Naive thymus-derived CD8-positive, alpha-beta T cell (primary cell): ENCODE measurements at regions not wholly inside any gene's neighbourhood (a gene's known extent, or its start where the extent isn't known, plus 50 kb on each side); places are given as distances from the start of the nearest gene placed in this dataset.

Source experiments
- ATAC-seq, 2 donors: fragments of 150-1000 bp; cut with Tn5 transposase in 1 of 2; sonication (Bioruptor Pico), chemical (Tn5 transposase) in 1 of 2; 1 replicate in 1 of 2; 2 replicates in 1 of 2; pipeline ENCODE4 v1.10.0; 2021; ENCODE audit warnings: mild to moderate bottlenecking in 2 of 2, moderate library complexity in 2 of 2
- POLR2A ChIA-PET: fragments of 350-600 bp; sonication (Branson Sonifier 250); formaldehyde crosslinking; loops from one replicate; lab custom pipeline; 2021; ENCODE audit warnings: antibody characterized with exemption; lab: Charles Lee
- DNase-seq, 10 donors: peaks; one replicate each; pipeline versions ENCODE4 v3.0.0 to v3.0.0-alpha.2; 2020 to 2022
- H3K27ac Mint-ChIP-seq, 10 donors: one replicate each; pipeline ENCODE4 v1.8.0; 2020 to 2022; ENCODE audit warnings: mild to moderate bottlenecking in 10 of 10, mixed read lengths in 10 of 10, moderate library complexity in 4 of 10, inconsistent platforms in 1 of 10
- H3K27me3 Mint-ChIP-seq, 5 donors: one replicate each; pipeline ENCODE4 v1.8.0; 2021 to 2022; ENCODE audit warnings: mixed read lengths in 5 of 5
- H3K36me3 Mint-ChIP-seq, 3 donors: one replicate each; pipeline ENCODE4 v1.8.0; 2020 to 2022; ENCODE audit warnings: mixed read lengths in 3 of 3, mild to moderate bottlenecking in 2 of 3, inconsistent platforms in 1 of 3
- H3K4me1 Mint-ChIP-seq, 4 donors: one replicate each; pipeline ENCODE4 v1.8.0; 2021 to 2022; ENCODE audit warnings: mixed read lengths in 4 of 4
- H3K4me3 Mint-ChIP-seq, 10 donors: one replicate each; pipeline ENCODE4 v1.8.0; 2020 to 2022; ENCODE audit warnings: mild to moderate bottlenecking in 10 of 10, mixed read lengths in 10 of 10, moderate library complexity in 6 of 10, inconsistent platforms in 1 of 10
- H3K9me3 Mint-ChIP-seq, 9 donors: one replicate each; pipeline ENCODE4 v1.8.0; 2020 to 2022; ENCODE audit warnings: mixed read lengths in 9 of 9, mild to moderate bottlenecking in 3 of 9, inconsistent platforms in 1 of 9, moderate library complexity in 1 of 9

DNA sequence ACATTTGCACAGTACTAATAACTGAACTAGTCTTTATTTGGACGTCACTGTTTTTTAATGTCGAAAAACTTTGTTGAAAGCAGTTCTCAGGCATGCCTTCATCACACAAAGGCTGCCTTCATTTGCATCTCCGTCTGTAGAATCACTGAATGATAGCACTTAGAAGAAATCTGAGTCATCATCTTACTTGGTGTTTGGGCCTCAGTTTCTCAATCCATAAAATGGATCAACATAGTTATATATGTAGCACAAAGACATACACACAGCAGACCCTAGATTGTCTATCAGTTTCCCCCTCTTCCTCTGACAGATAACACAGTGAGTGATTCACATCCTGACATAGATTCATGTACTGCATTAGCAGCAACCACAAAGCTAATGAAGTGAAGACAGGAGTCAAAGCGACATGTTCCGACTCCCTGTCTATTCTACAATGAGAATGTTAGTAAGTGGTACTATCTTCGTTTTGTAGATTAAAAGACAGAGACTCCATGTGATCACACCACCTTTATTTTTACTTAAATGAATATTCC lies 80.4 kb upstream of the PDE10A start:
- no peak overlapping the region for H3K27ac Mint-ChIP-seq
- no peak overlapping the region for H3K4me3 Mint-ChIP-seq
- ATAC-seq (no peak), DNase-seq (no peak)
- peaks cover 0 to 14% (median 4%) of the 10 kb centered on the region in 5 donors for H3K27me3 Mint-ChIP-seq
- no peaks in the 10 kb centered on the region for H3K4me1 Mint-ChIP-seq
- POLR2A ChIA-PET: no interaction called here
- peaks cover 0 to 7% (median 1%) of the 10 kb centered on the region in 9 donors for H3K9me3 Mint-ChIP-seq
- peaks cover 0 to 5% (median 0%) of the 10 kb centered on the region in 3 donors for H3K36me3 Mint-ChIP-seq

DNA sequence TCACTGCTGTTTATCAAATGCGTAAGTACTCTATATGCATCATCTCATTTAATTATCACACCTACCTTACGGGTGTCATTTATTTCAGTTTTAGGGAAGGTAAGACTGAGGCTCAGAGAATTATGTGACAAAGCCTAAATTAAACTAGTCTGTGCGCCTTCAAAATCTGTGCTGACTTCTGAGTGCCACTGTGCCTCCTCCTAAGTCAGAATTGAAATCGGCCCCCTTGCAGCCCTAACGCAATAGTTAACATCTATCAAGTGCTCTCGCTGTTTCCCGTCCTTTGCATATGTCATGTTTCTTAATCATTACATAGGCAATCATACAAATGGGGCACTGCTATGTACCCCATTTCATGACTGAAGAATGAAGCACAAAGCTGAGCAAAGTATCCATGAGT lies 79.0 kb upstream of the PDE10A start:
- H3K9me3 Mint-ChIP-seq: peaks cover 0 to 10% (median 5%) of the 10 kb centered on the region in 9 donors
- H3K27me3 Mint-ChIP-seq: peaks cover 0 to 14% (median 4%) of the 10 kb centered on the region in 5 donors
- H3K27ac Mint-ChIP-seq: no peak overlapping the region
- DNase-seq: no peak
- H3K4me3 Mint-ChIP-seq: no peak overlapping the region
- POLR2A ChIA-PET: no interaction called here
- H3K36me3 Mint-ChIP-seq: peaks cover 0 to 5% (median 0%) of the 10 kb centered on the region in 3 donors
- H3K4me1 Mint-ChIP-seq: no peaks in the 10 kb centered on the region
- no peak for ATAC-seq

DNA sequence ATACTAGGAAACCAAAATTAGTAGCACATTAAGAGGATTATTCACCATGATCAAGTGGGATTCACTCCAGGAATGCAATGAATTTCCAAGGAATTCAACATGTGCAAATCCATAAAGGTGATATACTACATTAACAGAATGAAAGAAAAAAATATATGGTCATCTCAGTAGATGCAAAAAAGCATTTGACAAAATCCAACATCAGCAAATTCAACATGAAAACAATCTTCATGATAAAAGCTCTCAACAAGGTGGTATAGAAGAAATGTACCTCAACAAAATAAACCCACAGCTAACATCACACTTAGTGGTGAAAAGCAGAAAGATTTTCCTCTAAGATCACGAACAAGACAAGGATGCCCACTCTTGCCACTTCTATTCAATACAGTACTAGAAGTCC lies 74.4 kb upstream of the PDE10A start:
- Mint-ChIP-seq H3K27ac (no peak overlapping the region), H3K4me3 (no peak overlapping the region), H3K36me3 (peaks cover 0 to 16% (median 0%) of the 10 kb centered on the region in 3 donors), H3K9me3 (peaks cover 0 to 26% (median 11%) of the 10 kb centered on the region in 9 donors), H3K27me3 (peaks cover 0 to 9% (median 7%) of the 10 kb centered on the region in 5 donors), H3K4me1 (no peaks in the 10 kb centered on the region)
- ATAC-seq (no peak), DNase-seq (no peak)
- POLR2A ChIA-PET: no interaction called here

DNA sequence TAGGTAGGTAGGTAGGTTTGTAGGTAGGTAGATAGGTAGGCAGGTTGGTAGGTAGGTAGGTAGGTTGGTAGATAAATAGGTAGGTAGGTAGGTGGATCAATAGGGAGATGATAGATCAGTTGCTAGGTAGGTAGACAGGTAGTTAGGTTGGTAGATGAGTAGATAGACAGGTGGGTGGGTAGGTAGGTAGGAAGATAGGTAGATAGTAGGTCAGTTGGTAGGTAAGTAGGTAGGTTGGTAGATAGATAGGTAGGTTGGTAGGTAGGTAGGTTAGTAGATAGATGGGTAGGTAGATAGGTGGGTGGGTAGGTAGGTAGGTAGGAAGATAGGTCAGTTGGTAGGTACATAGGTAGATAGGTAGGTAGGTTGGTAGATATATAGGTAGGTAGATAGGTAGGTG lies 72.0 kb upstream of the PDE10A start:
- no peaks in the 10 kb centered on the region for H3K4me1 Mint-ChIP-seq
- DNase-seq (no peak), ATAC-seq (no peak)
- peaks cover 0 to 26% (median 14%) of the 10 kb centered on the region in 9 donors for H3K9me3 Mint-ChIP-seq
- POLR2A ChIA-PET: no interaction called here
- H3K27ac Mint-ChIP-seq: no peak overlapping the region
- peaks cover 0 to 16% (median 0%) of the 10 kb centered on the region in 3 donors for H3K36me3 Mint-ChIP-seq
- H3K27me3 Mint-ChIP-seq: peaks cover 2 to 15% (median 6%) of the 10 kb centered on the region in 5 donors
- H3K4me3 Mint-ChIP-seq: no peak overlapping the region

DNA sequence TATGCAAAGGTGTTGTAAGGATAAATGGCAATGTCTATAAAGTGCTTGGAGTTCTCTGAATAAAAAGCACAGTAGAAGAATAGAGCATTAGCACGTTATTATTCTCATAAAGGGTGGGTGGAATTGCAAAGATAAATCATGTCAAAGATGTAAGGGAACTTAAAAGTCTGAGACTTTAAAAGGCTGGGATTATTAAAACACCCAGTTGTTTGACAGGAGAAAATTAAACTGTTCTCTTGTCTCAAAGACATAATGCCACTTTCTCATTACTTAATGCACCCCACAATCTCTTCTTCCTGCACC lies 70.4 kb upstream of the PDE10A start:
- peaks cover 0 to 11% (median 0%) of the 10 kb centered on the region in 3 donors for H3K36me3 Mint-ChIP-seq
- no peaks in the 10 kb centered on the region for H3K4me1 Mint-ChIP-seq
- H3K9me3 Mint-ChIP-seq: peaks cover 0 to 26% (median 11%) of the 10 kb centered on the region in 9 donors
- H3K27me3 Mint-ChIP-seq: peaks cover 2 to 15% (median 6%) of the 10 kb centered on the region in 5 donors
- POLR2A ChIA-PET: no interaction called here
- ATAC-seq (no peak), DNase-seq (no peak)
- H3K4me3 Mint-ChIP-seq: no peak overlapping the region
- H3K27ac Mint-ChIP-seq: no peak overlapping the region

DNA sequence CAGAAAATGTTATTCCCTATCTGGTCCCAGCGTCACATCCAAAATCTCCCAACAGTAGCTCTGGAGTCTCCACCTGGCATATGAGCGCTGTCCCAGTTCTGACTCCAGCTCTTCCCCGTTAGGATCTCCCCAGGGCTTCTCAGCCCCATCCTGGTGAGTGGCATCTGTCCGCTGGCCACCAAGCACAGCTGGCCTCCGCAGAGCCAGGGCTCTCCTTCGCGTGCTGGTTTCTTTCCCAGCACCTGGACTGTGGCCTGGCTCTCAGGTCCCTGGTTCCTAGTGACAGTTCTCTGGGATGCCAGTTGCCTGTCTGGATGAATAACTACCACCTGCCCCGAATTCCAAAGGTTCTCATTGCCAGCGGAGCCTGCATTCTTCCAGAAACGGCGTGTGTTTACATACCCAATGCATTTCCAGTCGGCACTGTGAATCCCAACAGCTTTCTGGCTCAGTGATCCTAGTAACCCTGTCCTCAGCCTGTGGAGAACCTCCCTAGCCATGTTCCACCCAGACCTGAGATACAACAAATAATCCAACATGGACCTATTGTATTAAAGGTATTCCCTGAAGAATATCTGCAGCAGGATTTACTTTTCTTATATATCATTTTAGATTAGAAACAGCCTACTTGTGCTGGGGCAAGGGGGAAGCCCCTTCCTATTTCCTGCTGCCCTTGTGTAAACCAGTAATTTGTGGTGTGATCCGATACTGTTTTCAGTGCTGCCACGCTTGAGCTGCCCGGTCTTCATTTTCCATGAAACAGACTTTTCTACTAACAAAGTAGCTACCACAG lies 69.9 kb upstream of the PDE10A start:
- H3K4me1 Mint-ChIP-seq: no peaks in the 10 kb centered on the region
- H3K9me3 Mint-ChIP-seq: peaks cover 0 to 26% (median 11%) of the 10 kb centered on the region in 9 donors
- DNase-seq: no peak
- H3K4me3 Mint-ChIP-seq: no peak overlapping the region
- no peak overlapping the region for H3K27ac Mint-ChIP-seq
- H3K27me3 Mint-ChIP-seq: peaks cover 4 to 15% (median 6%) of the 10 kb centered on the region in 5 donors
- peaks cover 0 to 11% (median 0%) of the 10 kb centered on the region in 3 donors for H3K36me3 Mint-ChIP-seq
- POLR2A ChIA-PET: no interaction called here
- ATAC-seq: no peak

DNA sequence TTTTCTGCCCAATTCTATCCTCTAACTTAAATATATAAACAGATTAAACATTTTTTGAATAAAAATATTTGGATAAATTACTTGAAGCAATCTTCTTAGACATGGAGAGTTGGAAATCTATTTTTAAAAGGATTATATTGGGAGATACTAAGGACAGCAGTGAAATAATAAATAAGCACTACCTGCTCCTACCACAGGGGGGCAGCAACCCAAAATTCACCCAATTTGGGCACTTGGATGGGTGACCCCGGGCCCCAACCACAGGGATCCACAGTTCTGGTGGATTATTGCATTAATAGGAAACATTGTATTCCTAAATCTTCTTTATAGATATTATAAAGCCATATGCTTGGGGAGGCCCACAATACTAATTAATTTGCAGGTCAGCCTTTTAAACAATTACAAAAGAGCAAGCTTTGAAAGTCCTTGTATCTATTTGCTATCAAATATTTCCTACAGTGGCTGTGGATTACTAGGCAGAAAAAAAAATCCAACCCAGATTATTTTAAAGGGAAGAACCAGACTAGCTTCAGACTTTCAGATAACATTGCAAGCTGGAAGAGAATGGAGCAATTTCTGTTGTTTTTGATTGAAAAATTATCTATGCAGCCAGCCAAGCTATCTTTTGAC lies 66.4 kb upstream of the PDE10A start:
- Mint-ChIP-seq H3K4me3 (no peak overlapping the region), H3K9me3 (peaks cover 0 to 3% (median 0%) of the 10 kb centered on the region in 9 donors), H3K4me1 (no peaks in the 10 kb centered on the region), H3K27me3 (peaks cover 2 to 16% (median 5%) of the 10 kb centered on the region in 5 donors), H3K36me3 (no peaks in the 10 kb centered on the region), H3K27ac (no peak overlapping the region)
- no peak for ATAC-seq
- POLR2A ChIA-PET: no interaction called here
- no peak for DNase-seq

DNA sequence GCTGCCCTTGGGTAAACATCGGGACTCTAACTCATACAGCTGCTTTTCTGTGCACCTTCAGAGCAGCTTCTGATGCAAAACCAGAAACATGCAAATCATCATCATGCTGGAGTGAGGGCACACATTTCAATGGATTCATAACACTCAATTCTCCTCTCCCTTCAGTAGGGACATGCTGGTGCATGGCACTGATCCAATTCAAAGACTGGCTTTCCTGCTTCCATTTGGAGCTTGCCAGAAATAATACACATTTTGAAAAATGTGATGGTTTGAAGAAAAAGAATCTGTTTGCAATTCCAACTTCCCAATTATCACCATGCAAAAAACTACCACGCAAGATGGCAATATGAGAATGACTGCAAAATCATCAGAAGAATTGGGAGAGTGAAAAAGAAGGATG lies 65.2 kb upstream of the PDE10A start:
- no peaks in the 10 kb centered on the region for H3K4me1 Mint-ChIP-seq
- no peaks in the 10 kb centered on the region for H3K36me3 Mint-ChIP-seq
- DNase-seq: no peak
- H3K27ac Mint-ChIP-seq: no peak overlapping the region
- peaks cover 0 to 14% (median 4%) of the 10 kb centered on the region in 5 donors for H3K27me3 Mint-ChIP-seq
- no peak for ATAC-seq
- H3K4me3 Mint-ChIP-seq: no peak overlapping the region
- H3K9me3 Mint-ChIP-seq: peaks cover 0 to 3% (median 0%) of the 10 kb centered on the region in 9 donors
- POLR2A ChIA-PET: no interaction called here

DNA sequence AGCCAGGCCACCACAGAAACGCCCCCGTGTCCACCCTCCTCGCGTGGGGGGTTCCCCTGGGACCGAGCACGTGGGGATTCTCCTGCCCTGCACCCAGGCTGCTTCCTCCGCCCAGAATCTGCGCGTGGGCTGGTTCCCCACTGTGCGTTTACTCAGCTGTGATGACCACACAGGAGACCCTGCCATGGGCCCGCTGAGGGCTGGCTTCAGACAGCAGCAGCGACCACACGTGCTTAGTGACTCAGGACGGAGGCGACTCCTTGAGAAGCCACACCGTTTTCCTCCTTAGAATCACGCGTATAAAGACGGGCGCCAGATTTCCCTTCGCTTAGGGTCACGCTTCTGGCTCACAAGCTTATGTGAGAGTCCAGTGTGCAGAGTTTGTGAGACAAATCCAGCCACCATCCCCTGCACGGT lies 63.9 kb upstream of the PDE10A start:
- POLR2A ChIA-PET: no interaction called here
- H3K4me1 Mint-ChIP-seq: no peaks in the 10 kb centered on the region
- no peak for DNase-seq

DNA sequence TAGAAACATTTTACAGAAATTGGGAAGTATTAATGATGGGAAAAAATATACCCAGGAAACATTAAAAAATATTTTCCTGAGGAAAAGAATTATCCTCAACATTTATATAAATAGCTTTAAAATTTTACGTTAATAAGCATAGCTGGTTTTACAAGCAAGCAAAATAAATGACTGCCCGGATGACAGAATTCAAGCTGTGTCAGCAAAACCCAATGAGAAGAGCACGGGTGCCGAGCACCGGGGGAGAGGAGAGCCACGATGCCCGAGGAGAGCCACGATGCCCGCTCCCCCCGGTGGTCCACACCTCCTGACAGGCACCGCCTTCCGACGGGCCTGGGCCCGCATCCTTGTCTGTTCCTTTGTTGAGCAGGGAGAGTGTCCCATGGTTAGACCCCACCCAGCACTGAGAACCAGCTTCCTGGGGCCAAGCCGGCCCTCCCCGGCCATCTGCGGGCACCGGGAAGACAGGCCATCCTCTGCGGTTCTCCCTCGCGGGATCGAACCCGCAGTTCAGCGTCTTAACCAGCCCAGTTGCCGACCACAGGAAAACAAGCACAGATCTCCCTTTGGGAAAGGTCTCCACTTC lies 63.3 kb upstream of the PDE10A start:
- POLR2A ChIA-PET: no interaction called here
- H3K36me3 Mint-ChIP-seq: no peaks in the 10 kb centered on the region
- H3K27me3 Mint-ChIP-seq: peaks cover 0 to 12% (median 2%) of the 10 kb centered on the region in 5 donors
- ATAC-seq (no peak), DNase-seq (no peak)
- H3K4me3 Mint-ChIP-seq: no peak overlapping the region
- H3K9me3 Mint-ChIP-seq: peaks cover 0 to 3% (median 0%) of the 10 kb centered on the region in 9 donors
- H3K4me1 Mint-ChIP-seq: no peaks in the 10 kb centered on the region
- H3K27ac Mint-ChIP-seq: no peak overlapping the region

More for the DNA sequence above, 63.9 kb upstream of the PDE10A start:
- no peak for ATAC-seq
- Mint-ChIP-seq H3K27ac (no peak overlapping the region), H3K36me3 (no peaks in the 10 kb centered on the region), H3K27me3 (peaks cover 0 to 14% (median 3%) of the 10 kb centered on the region in 5 donors), H3K4me3 (no peak overlapping the region), H3K9me3 (peaks cover 0 to 3% (median 0%) of the 10 kb centered on the region in 9 donors)

DNA sequence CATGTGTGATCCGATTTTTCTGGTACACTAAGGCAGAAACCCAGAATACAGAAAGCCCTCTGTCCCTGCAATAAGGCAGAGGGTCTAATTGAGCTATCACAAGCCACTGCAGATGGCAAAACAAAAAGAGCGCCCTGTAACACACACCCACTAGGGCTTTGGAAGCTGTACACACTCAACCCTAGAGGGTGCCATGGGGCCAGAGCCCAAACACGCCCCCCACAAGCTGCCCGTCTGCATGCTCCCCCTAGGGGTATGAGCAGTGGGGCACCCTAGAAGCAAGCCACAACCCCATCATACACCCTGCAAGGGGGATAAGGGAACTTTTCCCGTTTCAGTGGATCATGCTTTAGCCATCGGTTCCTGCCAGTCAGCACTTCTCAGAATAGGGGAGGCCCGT lies 62.2 kb upstream of the PDE10A start:
- POLR2A ChIA-PET: no interaction called here
- Mint-ChIP-seq H3K27me3 (peaks cover 0 to 6% (median 2%) of the 10 kb centered on the region in 5 donors), H3K27ac (no peak overlapping the region), H3K9me3 (no peaks in the 10 kb centered on the region), H3K4me1 (no peaks in the 10 kb centered on the region), H3K36me3 (no peaks in the 10 kb centered on the region), H3K4me3 (no peak overlapping the region)
- DNase-seq: no peak
- no peak for ATAC-seq

DNA sequence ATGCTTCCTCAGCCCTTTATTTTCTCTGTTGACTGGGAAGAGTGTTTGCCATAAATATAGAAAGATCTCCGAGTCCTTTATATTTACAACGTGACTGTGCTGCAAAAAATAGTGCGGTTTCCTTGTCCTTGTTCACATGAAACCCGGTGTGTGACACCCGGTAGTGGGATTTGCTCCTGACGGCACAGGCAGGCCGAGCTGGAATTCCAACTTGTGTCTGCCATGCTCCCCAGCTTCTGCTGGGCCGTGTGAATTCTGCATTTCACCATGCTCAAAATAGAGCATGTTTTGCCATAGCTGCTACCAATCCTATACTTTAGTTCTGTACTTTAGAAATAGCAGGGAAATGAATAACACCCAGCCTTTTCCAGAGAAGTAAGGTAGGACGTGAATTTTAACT lies 60.3 kb upstream of the PDE10A start:
- POLR2A ChIA-PET: no interaction called here
- Mint-ChIP-seq H3K27ac (no peak overlapping the region), H3K4me3 (no peak overlapping the region), H3K4me1 (no peaks in the 10 kb centered on the region), H3K27me3 (peaks cover 3 to 15% (median 7%) of the 10 kb centered on the region in 5 donors), H3K9me3 (no peaks in the 10 kb centered on the region), H3K36me3 (no peaks in the 10 kb centered on the region)
- no peak for DNase-seq
- no peak for ATAC-seq

DNA sequence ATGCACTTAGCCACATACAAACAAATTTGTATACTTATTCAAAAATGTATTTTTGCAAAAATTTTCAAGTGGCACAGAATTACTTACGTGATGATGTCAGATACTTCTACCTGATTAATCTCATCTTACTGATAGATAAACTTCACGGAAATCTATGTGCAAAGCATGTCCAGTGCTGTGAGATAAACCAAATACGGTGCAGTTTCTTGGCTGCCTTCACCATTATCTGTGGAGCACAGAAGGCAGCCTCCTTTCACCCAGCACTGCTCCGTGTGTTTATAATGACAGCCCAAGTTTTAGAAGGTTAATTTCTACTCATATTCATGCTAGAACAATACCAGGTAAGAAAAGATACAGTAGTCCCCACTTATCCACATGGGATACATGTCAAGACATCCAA lies 59.0 kb upstream of the PDE10A start:
- H3K9me3 Mint-ChIP-seq: no peaks in the 10 kb centered on the region
- H3K4me3 Mint-ChIP-seq: no peak overlapping the region
- H3K4me1 Mint-ChIP-seq: no peaks in the 10 kb centered on the region
- no peak overlapping the region for H3K27ac Mint-ChIP-seq
- ATAC-seq (no peak), DNase-seq (no peak)
- no peaks in the 10 kb centered on the region for H3K36me3 Mint-ChIP-seq
- POLR2A ChIA-PET: no interaction called here
- peaks cover 5 to 16% (median 6%) of the 10 kb centered on the region in 5 donors for H3K27me3 Mint-ChIP-seq
